ENCODE measurements at regions not wholly inside any gene's neighbourhood (a gene's known extent, or its start where the extent isn't known, plus 50 kb on each side); places are given as distances from the start of the nearest gene placed in this dataset.

DNA sequence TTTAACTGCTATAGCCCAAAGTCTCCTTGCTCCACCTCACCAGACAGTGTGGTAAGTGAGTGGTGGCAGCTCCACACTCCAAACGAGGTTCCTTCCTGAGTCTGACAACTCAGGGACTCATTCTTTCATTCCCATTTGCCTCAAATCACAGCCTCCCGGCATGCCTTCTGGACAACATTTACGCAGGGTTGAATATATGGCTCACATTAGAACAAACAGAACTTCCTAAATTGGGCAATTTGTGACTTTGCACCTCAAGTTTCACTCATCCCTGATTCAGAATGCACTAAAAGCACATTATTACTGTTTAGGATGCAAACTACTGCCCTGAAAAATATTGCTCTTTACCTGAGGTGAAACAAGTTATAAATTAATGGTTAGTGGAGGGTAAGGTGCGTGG lies 224.6 kb upstream of the PPARGC1A start:
- no peak overlapping the region for H3K4me3 ChIP-seq (ENCODE audit: low read depth, low read length)
- TF ChIP-seq, protein P1, sequence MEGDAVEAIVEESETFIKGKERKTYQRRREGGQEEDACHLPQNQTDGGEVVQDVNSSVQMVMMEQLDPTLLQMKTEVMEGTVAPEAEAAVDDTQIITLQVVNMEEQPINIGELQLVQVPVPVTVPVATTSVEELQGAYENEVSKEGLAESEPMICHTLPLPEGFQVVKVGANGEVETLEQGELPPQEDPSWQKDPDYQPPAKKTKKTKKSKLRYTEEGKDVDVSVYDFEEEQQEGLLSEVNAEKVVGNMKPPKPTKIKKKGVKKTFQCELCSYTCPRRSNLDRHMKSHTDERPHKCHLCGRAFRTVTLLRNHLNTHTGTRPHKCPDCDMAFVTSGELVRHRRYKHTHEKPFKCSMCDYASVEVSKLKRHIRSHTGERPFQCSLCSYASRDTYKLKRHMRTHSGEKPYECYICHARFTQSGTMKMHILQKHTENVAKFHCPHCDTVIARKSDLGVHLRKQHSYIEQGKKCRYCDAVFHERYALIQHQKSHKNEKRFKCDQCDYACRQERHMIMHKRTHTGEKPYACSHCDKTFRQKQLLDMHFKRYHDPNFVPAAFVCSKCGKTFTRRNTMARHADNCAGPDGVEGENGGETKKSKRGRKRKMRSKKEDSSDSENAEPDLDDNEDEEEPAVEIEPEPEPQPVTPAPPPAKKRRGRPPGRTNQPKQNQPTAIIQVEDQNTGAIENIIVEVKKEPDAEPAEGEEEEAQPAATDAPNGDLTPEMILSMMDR (IDR thresholded peaks at IDR 0.05; ENCODE audit: low read depth, low read length) = no peak

DNA sequence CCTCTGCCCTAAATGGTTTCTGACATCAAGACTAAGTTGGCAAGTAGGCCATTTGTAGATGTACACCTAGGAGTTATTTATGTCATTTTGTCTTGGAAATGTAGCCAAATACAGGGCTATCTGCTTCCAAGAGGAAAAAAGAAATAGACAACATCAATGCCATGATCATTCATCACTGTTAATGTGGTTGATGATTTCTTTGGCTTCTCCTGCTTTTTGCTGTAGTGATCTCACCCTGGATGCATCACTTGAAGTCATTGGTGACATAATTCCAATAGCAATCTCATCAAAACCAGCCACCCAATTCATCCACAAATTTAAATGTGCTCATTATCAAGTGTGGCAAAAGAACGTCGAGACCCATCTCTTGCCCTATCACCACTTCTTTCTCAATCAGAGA lies 222.6 kb upstream of the PPARGC1A start:
- TF ChIP-seq, protein P1 (IDR thresholded peaks at IDR 0.05; ENCODE audit: low read depth, low read length) = no peak
- H3K4me3 ChIP-seq (ENCODE audit: low read depth, low read length) = no peak overlapping the region

DNA sequence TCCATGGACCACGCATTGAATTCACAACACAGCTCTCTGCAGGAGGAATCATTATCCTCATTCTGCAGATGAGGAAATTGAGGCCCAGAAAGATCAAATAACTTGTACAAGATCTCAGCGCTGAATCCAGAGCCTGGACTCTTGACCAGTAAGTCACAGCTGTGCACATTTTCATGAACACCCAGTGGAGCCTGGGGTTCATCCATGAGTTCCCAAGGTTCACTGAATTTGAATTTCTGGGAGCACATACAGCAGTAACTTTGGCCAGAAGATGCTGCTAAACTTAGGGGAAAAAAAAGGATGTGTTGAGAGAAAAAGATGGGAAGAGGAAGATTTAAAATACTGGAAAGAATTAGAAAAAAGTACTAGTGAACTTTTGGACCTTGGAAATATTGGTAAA lies 218.7 kb upstream of the PPARGC1A start:
- TF ChIP-seq, protein P1 (IDR thresholded peaks at IDR 0.05; ENCODE audit: low read depth, low read length) = no peak
- no peak overlapping the region for H3K4me3 ChIP-seq (ENCODE audit: low read depth, low read length)

DNA sequence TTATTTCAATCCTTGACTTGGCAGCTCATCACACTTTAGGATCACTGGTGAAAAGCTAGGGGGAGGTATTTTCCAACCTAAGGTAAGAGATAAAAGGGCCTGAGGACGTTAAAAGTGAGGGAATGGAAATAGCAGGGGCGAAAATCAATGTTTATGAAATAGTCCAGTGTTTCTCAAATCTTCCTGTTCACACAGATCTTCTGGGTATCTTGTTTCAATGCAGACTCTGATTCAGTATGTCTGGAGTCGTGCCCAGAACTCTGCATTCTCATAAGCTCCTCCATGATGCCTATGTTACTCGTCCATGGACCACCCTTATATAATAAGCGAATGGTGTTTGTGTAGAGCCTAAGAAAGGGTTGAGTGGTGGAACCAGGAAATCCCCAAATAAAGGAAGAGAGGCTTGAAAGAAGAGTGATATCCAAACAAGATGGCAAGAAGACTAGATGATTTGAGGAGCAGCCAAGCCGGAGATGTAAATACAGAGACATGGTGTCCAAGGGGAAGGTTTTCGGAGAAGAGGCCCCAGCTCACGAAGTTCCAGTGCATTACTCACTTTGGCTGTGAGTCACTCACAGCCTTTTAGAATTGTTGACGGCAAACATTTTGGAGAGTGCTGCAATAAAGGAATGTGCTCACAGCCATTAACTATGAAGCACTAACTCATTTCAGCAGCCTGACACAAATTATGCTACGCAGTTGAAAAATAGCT lies 215.6 kb upstream of the PPARGC1A start:
- peak overlapping the region; percentile 44 for H3K4me3 ChIP-seq (ENCODE audit: low read depth, low read length)
- TF ChIP-seq, protein P1 (IDR thresholded peaks at IDR 0.05; ENCODE audit: low read depth, low read length) = no peak

DNA sequence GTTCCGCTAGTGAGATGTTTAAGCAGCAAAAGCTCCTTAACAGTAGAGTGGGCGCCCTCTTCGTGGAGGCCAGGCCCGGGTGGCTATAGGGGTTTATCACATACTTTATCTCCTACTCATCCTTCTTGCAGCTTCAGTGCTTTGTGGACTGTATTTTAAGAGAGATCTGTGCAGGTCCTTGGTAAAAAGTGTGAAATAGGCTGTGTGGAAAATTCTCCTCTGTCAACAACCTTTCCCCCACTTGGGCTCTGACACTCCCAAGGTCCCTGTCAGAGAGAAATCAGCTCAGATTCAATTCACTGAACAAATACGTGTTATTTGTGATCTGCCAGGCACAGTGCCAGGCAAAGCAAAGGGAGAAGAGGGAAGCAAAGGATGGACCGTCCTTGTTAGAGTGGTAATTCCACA lies 214.3 kb upstream of the PPARGC1A start:
- TF ChIP-seq, protein P1 (IDR thresholded peaks at IDR 0.05; ENCODE audit: low read depth, low read length) = no peak
- no peak overlapping the region for H3K4me3 ChIP-seq (ENCODE audit: low read depth, low read length)

DNA sequence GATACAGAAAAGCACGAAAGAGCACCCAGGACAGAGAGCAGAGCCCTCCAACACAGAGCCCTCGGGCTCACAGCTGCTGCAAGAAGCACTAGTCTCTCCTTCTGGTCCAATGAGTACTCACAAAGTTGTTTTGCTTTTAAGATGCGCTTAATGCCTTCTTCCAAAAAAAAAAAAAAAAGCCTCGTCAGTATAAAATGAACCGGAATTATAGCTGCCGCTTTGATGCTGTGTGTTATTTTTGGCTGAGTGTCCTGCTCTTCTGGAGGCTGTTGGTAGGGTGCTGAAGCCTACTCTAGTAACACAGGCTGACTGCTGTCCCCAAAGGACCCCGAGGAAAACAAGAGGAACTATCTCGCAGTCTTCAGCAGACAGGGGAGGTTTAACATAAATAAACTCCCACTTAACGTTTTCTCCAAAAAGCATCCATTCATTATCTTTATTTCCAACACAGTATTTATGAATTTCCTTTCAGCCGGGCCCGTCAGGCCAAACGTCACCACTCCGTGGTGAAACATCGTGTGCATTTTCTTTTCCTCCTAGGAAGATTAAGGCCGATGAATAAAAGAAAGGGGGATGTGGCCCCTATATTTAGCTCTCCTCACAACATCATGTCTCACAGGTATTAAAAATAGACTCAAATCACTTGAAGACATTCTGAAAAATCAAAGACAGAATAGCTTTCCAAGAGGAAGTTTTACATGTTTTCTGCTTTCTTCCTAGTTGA lies 213.7 kb upstream of the PPARGC1A start:
- TF ChIP-seq, protein P1 (IDR thresholded peaks at IDR 0.05; ENCODE audit: low read depth, low read length) = no peak
- no peak overlapping the region for H3K4me3 ChIP-seq (ENCODE audit: low read depth, low read length)

DNA sequence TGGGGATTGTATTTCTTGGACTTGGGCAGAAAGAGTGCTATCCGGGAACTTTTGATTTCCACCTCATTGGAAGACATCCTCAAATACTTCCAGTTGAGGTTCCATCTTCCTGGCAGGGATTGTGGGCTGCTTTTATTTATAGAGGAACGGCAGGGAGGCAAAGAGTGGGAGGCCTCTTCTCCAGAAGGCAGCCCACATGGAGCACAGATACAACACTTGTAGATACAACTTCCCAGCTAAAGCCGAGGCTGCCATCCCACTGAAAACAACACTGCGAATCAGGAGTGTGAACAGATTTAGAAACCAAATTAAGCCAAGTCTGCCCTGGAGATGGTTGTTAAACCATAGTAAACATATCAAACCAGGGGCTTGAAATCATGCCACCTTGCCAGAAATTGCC lies 212.8 kb upstream of the PPARGC1A start:
- H3K4me3 ChIP-seq (ENCODE audit: low read depth, low read length) = no peak overlapping the region
- TF ChIP-seq, protein P1 (IDR thresholded peaks at IDR 0.05; ENCODE audit: low read depth, low read length) = no peak
